Activated gamma-delta T cell treated with anti-CD3 and anti-CD28 coated beads, Interleukin-2, amount 50 U/mL, for 16 hours (primary cell): ENCODE measurements at regions not wholly inside any gene's neighbourhood (a gene's known extent, or its start where the extent isn't known, plus 50 kb on each side); places are given as distances from the start of the nearest gene placed in this dataset.
"Not testable (repeated sequence)": the region's sequence is repeated elsewhere in the genome, so short reads cannot be mapped to it uniquely, and the experiment has no call there.

ENCODE experiments used
- DNase-seq: peaks from one replicate; pipeline ENCODE4 v3.0.0-alpha.2; 2020; ENCODE audit warnings: low read depth

DNA sequence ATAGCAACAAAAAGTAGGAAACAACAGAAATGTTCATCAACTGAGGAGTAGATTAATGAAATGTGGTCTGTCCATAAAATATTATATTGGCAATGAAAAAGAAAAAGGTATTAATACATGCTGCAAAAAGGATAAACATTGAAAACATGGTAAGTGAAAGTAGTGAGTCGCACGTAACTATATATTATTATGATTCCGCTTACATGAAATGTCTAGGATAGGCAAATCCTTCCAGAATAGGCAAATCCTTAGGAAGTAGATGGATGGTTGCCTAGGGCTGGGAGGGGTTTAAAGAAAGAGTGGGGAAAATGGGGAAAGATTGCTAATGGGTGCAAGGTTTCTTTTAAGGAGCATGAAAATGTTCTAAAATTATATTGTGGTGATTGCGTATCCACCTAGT, 198.1 kb upstream of the WSB1 start:
- DNase-seq, result not testable (repeated sequence)

DNA sequence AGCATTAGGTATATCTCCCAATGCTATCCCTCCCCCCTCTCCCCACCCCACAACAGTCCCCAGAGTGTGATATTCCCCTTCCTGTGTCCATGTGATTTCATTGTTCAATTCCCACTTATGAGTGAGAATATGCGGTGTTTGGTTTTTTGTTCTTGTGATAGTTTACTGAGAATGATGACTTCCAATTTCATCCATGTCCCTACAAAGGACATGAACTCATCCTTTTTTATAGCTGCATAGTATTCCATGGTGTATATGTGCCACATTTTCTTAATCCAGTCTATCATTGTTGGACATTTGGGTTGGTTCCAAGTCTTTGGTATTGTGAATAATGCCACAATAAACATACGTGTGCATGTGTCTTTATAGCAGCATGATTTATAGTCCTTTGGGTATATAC, 194.6 kb upstream of the WSB1 start:
- not testable (repeated sequence) for DNase-seq

DNA sequence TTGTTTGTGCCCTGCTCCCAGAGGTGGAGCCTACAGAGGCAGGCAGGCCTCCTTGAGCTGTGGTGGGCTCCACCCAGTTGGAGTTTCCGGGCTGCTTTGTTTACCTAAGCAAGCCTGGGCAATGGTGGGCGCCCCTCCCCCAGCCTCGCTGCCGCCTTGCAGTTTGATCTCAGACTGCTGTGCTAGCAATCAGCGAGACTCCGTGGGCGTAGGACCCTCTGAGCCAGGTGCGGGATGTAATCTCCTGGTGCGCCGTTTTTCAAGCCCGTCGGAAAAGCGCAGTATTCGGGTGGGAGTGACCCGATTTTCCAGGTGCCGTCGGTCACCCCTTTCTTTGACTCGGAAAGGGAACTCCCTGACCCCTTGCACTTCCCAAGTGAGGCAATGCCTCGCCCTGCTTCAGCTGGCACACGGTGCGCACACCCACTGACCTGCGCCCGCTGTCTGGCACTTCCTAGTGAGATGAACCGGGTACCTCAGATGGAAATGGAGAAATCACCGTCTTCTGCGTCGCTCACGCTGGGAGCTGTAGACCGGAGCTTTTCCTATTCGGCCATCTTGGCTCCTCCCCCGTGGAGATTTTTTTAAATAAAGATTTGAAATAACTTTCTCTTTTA, 189.2 kb upstream of the WSB1 start:
- DNase-seq, result not testable (repeated sequence)

DNA sequence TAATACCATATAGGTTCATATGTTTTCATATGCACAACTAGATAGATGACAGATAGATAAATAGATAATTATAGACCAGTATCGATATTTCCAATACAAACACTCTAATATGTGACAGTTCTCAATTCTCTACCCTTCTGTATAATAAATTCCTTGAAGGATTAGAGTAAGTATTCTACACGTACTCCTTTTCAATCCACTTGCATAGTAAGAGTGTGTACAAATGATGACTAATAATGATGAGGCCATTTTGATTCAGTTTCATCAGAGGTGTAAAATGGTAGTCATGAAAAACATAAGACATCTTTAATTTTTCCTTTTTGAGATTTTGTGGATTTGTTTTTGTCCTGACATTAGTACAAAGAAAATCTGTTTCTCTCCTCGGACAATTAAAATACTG, 188.3 kb upstream of the WSB1 start:
- DNase-seq, result no peak

DNA sequence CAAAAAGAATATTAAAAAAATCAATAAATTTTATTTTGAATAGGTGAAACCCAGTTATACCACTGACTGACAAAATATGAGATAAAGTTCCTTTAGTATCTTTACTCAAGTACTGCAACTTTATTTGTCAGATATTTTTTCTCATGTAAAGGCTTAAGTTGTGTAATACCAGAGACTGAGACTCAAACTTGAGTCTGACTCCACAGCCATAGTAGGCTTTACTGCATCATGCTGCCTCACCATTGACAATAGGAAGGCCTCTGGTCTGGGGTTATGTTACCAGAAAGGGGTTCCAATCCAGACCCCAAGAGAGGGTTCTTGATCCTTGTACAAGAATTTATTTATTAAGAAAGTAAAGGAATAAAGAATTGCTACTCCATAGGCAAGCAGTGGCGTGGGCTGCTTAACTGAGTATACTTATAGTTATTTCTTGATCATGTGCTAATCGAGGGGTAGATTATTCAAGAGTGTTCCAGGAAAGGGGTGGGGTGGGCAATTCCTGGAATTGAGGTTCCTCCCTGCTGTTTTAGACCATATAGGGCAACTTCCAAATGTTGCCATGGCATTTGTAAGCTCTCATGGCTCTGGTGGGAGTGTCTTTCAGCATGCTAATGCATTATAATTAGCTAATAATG, 187.4 kb upstream of the WSB1 start:
- DNase-seq, result no peak

DNA sequence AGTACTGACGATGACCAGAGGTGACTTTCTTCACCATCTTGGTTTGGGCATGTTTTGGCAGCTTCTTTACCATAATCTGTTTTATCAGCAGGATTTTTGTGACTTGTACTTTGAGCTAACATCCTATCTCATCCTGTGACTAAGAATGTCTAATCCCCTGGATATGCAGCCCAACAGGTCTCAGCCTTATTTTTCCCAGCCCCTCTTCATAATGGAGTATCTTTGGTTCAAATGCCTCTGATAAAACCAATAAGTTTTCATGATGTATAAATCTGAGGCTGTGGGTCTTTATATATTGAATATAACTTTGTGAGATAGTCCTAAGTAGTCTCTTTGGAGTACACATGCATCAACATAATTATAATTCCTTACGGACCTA, 186.9 kb upstream of the WSB1 start:
- DNase-seq, result no peak

DNA sequence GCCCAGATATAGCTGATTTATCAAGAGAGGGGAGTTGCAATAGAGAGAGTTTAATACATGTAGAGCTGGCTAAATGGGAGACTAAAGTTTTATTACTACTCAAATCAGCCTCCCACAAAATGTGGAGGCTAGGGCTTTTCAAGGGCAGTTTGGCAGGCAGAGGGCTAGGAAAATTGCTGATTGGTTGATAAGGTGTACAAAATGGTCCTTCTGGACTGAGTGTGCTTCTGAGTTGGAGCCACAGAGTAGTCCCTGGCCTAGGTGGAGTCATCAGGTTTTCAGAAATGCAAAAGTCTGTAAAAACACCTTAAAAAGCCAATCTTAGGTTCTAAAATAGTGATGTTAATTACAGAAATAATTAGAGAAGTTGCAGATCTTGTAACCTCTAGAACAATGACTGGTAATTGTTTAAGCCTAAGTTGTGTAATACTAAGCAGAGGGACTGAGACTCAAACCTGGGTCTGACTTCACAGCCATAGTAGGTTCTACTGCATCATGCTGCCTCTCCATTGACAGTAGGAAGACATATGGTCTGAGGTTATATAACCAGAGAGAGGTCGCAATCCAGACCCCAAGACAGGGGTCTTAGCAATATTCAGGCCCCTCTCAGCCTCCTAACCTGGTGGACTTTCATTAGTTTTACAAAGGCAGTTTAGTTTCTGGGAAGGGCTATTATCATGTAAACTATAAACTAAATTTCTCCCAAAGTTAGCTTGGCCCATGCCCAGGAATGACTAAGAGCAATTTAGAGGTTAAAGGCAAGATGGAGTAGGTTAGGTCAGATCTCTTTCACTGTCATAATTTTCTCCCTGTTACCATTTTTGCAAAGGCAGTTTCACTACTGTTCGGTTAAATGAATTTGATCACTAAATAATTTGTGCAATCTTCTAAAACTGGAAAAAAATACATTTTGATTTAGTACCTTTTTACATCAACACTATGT, 186.3 kb upstream of the WSB1 start:
- not testable (repeated sequence) for DNase-seq

DNA sequence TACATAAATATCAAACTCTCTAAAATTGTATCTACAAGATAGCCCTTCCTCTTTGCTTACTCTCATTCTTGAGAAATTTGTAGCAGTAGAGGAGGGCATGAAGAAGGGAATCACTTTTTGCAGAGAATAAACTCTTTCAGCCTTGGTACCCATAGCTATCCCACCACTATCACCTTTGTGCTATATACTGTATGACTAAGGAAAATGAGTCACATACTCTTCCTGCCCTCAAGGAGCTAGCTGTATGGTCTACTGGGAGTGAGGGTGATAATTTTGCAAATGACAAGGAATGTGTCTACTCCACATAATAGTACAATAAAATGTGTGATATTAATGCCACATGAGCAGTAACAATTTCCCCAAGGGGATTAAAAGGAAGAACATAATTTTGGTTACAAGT, 184.6 kb upstream of the WSB1 start:
- DNase-seq, result no peak

DNA sequence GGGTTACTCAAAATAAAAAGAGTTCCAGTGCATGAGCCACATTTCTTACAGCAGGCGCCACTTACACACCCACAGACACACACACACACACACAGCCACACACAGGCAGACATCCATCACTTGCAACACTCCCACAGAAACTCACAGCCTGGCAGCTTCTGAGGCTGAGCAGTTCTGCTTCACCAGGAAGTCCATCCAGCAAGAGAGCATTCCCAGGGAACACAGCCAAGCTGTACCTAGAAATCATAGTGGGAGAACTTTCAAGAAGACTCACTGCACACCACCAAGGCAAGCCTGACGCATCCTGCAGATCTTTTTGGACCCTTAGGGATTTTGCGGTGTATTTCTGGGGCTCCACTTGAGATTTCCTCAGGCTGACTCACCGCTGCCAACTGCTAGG, 140.9 kb upstream of the WSB1 start:
- DNase-seq, result no peak

DNA sequence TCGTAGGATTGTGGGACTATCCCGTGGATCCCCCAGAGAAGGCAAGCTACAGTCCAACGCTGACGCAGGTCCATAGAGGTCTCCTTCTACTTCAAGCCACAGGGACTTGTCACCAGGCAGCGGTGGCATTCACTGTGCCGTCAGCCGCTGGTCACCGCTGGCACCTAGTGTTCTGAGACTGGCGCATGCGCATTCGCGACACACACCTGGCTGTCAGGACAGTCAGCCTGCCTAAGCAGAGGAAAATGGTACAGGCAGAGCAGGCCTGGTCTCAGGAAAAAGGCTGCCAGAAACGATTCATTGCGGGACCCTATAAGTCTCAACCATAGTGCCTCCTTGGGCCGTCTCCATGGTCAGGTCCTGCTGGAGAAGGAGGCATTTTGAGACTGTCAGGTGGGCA, 138.0 kb upstream of the WSB1 start:
- no peak for DNase-seq

DNA sequence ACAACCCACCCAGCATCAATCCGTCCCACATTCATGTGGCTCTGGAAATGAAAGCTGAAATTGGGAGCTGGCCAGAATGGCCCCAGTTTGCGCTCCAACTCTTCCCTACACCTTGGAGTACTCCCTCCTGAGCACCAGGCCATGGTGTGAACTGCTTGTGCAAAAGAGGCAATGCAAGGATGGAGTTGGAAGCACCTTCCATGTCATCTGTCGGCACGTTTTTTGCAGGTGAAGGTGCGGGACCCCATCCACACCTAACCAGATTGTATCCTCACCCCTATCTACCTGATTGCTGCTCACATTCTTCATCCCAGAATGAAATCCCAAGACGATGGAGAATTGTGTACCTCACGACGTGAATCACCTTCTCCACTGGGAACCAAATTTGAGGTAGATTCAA, 136.6 kb upstream of the WSB1 start:
- no peak for DNase-seq

DNA sequence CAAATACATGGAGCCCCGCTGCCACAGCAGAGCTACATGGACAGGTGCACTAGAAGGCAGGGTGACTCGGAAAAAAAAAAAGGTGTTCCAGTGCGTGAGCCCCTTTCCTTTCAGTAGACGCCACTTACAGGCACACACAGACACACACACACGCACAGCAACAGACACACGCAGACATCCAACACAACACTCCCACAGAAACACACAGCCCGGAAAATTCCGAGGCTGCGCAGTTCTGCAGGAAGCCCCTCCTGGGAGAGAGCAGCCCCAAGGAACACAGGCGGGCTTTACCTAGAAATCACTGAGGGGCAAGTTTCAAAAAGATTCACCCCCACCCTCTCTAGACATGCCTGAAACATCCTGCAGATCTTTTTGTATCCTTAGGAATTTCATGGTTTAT, 136.0 kb upstream of the WSB1 start:
- DNase-seq, result no peak

DNA sequence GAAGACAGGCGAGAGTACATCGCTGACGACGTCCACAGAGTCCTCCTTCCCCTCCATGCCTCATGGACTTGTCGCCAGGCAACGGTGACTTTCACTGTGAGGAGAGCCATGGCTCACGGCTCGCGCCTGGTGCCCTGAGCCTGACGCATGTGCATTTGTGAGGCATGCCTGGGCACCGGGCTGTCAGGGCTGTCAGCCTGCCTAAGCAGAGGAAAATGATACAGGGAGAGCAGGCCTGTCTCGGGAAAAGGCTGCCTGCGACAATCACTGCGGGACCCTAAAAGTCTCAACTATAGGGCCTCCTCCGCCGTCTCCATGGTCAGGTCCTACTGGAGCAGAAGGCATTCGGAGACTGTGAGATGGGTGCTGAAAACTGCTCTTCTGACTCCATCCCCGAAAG, 135.5 kb upstream of the WSB1 start:
- DNase-seq, result no peak

DNA sequence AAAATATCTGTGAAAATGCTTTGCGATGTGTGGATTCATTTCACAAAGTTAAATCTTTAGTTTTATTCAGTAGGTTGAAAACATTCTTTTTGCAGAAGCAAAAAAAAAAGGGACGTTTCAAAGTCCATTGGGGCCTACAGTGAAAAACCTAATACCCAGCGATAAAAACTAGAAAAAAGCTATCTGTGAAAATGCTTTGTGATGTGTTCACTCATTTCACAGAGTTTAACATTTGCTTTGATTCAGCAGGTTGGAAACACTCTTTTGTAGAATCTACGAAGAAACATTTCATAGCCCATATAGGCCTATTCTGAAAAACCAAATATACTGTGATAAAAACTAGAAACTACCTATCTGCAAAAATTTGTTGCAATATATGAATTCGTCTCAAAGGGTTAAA, 113.6 kb upstream of the WSB1 start:
- no peak for DNase-seq

DNA sequence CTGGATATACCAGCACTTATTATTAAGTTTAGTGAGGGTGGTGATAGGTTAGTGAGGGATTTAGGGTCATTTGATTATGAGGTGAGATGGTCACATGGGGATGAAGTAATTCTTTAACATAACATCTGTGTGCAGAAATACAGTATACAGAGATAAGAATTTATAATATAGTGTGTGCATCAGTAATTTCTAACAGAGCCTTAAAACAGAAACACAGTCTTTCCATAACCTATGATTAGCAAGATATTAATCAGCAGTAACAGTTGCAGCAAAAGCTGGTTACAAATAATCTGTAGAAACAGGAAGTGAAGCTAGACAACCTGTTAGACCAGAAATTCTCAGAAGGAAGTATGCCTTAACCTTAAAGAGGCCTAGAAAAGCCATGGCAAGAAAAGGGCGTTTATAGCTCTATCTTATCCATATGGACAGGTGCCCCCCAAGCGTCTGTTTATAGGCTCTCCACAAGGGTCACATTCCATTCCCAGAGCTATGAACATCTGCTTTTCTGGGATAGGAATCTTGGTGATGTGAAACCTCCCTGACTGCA, 112.5 kb upstream of the WSB1 start:
- not testable (repeated sequence) for DNase-seq

DNA sequence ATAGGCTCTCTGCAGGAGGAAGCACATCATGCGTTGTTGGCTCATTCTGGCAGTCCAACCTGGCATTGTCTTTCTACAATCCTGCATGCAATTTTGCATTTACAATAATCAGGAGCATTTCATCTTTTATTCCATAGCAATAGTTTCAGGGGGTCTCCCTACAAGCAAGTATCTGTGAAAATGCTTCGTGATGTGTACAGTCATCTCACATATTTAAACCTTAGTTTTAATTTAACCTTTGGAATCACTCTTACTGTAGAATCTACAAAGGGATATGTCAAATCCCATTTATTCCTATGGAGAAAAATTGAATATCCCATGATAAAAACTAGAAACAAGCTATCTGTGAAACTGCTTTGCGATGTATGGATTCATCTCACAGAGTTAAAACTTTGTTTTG, 112.0 kb upstream of the WSB1 start:
- DNase-seq, result no peak

DNA sequence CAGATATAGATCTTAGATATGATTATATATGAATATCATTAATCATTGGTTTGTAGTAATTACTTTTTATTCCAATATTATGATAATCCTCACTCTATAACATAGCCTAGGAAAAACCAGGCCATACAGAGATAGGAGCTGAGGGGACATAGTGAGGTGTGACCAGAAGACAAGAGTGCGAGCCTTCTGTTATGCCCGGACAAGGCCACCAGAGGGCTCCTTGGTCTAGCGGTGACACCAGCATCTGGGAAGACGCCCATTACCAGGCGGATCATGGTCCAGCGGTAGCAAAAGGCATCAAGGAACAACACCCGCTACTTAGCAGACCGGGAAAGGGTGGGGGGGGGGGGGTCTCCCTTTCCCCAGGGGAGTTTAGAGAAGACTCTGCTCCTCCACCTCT, 96.4 kb upstream of the WSB1 start:
- DNase-seq, result not testable (repeated sequence)

DNA sequence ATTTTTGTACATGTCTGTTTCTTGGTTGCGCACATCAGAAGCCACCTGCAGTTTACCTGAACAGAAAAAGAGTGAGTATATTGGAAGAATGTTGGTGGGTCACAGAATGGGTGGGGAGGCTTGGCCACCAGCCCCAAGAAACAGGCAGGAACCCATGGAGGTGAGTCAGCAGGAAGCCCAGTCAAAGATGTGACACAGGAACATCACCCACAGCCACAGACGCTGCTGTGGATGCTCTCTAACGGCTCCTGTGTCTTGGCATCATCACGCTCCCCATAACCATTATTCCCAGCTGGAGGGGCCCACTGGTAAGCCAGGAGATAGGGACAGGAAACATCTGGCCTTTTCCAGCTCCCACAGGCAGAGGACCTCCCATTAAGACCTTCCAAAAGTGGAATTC, 94.0 kb upstream of the WSB1 start:
- DNase-seq, result no peak

DNA sequence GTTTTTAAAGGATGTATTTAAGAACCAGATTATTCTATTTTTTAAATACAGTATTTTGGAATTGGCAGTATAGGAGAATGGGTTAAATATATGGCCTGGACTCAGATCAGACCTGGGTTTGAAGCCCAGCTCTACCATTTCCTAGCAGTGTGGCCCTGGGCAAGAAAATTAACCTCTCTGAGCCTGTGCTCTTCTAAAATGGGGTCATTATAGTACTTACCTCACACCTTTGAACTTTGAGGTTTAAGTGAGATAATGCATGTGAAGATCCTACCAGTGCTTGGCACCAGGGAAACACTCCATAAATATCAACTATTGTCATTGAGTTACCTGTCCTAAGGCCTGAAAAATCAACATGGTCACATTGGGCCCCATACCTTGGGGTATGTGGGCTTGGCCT, 93.4 kb upstream of the WSB1 start:
- no peak for DNase-seq

DNA sequence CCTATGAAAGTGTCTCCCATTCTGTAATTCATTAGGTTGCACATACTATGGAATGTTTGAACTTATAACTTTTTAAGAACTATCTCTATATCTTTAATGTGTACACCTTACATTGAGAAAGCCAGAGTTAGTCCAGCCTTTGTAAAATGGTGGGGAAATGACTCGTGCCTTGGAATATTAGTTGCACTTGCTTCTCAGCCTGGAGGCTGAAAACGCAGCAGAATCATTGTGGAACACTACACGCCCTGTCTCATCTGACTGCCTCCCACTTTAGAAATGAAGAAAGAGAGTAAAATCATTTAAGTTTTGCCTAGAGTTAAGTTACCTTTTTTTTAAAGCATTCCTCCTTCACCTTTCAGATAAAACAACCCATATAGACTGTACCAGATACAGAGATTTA, 90.7 kb upstream of the WSB1 start:
- DNase-seq, result no peak

DNA sequence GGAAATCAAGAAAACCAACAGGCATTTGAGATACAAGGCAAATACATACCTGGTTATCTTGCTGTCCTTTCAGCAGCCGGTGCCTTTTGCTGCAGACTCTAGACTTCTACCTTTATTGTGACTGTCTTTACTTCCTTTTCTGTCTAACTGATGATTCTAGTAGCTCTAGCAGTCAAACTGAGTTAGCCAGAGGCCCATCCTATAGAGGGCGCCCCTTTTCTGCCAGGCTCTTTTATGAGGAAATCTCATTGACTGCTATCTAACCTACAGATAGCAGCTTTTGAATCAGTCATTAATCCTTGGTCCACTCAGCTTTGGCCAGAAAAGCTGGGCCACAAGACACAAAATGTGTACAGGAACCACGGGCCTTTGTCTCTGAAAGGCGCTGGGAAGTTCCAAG, 87.5 kb upstream of the WSB1 start:
- no peak for DNase-seq

DNA sequence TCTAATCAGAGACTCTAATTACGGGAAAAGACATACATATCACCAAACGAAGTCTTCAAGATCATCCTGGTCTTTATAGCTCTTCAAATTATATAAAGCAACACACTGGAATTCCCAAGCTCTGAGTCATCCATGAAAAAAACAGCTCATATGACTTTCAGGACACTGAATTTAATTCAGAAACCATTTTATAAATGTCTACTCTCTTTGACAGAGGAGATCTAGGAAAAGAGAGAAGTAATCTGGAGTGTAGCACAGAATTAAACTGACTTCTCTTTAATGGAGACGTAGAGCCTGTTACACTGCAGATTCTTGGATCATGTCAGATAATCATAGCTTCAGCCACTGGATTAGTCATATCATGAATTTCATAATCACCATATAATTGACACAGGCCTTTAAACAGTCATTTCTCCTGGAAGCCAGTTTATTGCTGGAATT, 86.8 kb upstream of the WSB1 start:
- no peak for DNase-seq

DNA sequence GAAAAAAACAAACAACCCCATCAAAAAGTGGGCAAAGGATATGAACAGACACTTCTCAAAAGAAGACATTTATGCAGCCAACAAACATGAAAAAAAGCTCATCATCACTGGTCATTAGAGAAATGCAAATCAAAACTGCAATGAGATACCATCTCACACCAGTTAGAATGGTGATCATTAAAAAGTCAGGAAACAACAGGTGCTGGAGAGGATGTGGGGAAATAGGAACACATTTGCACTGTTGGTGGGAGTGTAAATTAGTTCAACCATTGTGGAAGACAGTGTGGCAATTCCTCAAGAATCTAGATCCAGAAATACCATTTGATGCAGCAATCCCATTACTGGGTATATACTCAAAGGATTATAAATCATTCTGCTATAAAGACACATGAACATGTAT, 85.5 kb upstream of the WSB1 start:
- DNase-seq, result not testable (repeated sequence)
